ENCODE measurements at regions not wholly inside any gene's neighbourhood (a gene's known extent, or its start where the extent isn't known, plus 50 kb on each side); places are given as distances from the start of the nearest gene placed in this dataset.
"Not testable (repeated sequence)": the region's sequence is repeated elsewhere in the genome, so short reads cannot be mapped to it uniquely, and the experiment has no call there.

GRCh38 chr10:27347827-27348207, 107.2 kb upstream of the ACBD5 start:
- not testable (repeated sequence) for TF ChIP-seq POLR2A (IDR thresholded peaks at IDR 0.05); CTCF (IDR thresholded peaks at IDR 0.05 in 8 of 11, conservative IDR thresholded peaks at IDR 0.05 in 3 of 11); POLR2AphosphoS5 (IDR thresholded peaks at IDR 0.05)

Measured in spleen (tissue), 7 donors.